HEK293 (cell line): ENCODE measurements at regions not wholly inside any gene's neighbourhood (a gene's known extent, or its start where the extent isn't known, plus 50 kb on each side); places are given as distances from the start of the nearest gene placed in this dataset.

Source experiments
- CTCF ChIA-PET: fragments of 350-600 bp; formaldehyde crosslinking; extraction: SDS; loops from one replicate; lab custom pipeline; 2021; ENCODE audit warnings: antibody characterized with exemption; lab: Yijun Ruan, JAX
- POLR2A ChIA-PET: fragments of 300-600 bp; formaldehyde crosslinking; extraction: SDS; loops from one replicate; lab custom pipeline; 2020; ENCODE audit warnings: antibody characterized with exemption, inconsistent platforms; lab: Yijun Ruan, JAX
- H3K27ac ChIP-seq: fragments of 200-500 bp; sonication (Bioruptor generic); 2 replicates; pipeline ENCODE4 v1.5.1; 2014; ENCODE audit warnings: low read depth, low read length, control low read depth, inconsistent platforms; ENCODE audit errors: extremely low read depth
- H3K36me3 ChIP-seq, 2 experiments: fragments of 200-500 bp in 1 of 2; sonication (Bioruptor generic) in 1 of 2; 1 replicate in 1 of 2; 2 replicates in 1 of 2; pipeline ENCODE4 v1.5.1; 2014 to 2017; ENCODE audit warnings: inconsistent platforms in 2 of 2, low read length in 2 of 2; ENCODE audit not compliant: control insufficient read depth in 2 of 2, insufficient read depth in 1 of 2
- H3K4me1 ChIP-seq: fragments of 200-500 bp; sonication (Bioruptor generic); 2 replicates; pipeline ENCODE4 v1.5.1; 2014; ENCODE audit warnings: mild to moderate bottlenecking, low read length, inconsistent platforms; ENCODE audit not compliant: control insufficient read depth, insufficient read depth
- H3K4me3 ChIP-seq: 2 replicates; pipeline ENCODE4 v1.5.1; 2011; ENCODE audit warnings: low read depth, mild to moderate bottlenecking, control low read depth, low read length, moderate library complexity
- H3K9me3 ChIP-seq: fragments of 200-500 bp; sonication (Bioruptor generic); 2 replicates; pipeline ENCODE4 v1.5.1; 2014; ENCODE audit warnings: low read depth, low read length, inconsistent platforms; ENCODE audit not compliant: control insufficient read depth, insufficient read depth
- GLIS1 ChIP-seq: fragments of 450-650 bp; formaldehyde crosslinking; IDR thresholded peaks from 2 replicates; pipeline ENCODE4 v1.5.1; 2016; ENCODE audit warnings: missing biosample characterization, missing genetic modification characterization
- INSM2 ChIP-seq: fragments of 450-650 bp; formaldehyde crosslinking; IDR thresholded peaks from 2 replicates; pipeline ENCODE4 v1.5.1; 2016; ENCODE audit warnings: missing biosample characterization, missing genetic modification characterization
- KLF16 ChIP-seq: fragments of 450-650 bp; formaldehyde crosslinking; IDR thresholded peaks from 2 replicates; pipeline ENCODE4 v1.5.1; 2017; ENCODE audit warnings: missing biosample characterization, missing genetic modification characterization
- KLF17 ChIP-seq: fragments of 450-650 bp; formaldehyde crosslinking; IDR thresholded peaks from 2 replicates; pipeline ENCODE4 v1.5.1; 2016; ENCODE audit warnings: missing biosample characterization, missing genetic modification characterization
- RBAK ChIP-seq: fragments of 450-650 bp; formaldehyde crosslinking; IDR thresholded peaks from 2 replicates; pipeline ENCODE4 v1.5.1; 2016; ENCODE audit warnings: missing biosample characterization, missing genetic modification characterization
- SCRT2 ChIP-seq: fragments of 450-650 bp; formaldehyde crosslinking; IDR thresholded peaks from 2 replicates; pipeline ENCODE4 v1.5.1; 2016; ENCODE audit warnings: missing biosample characterization, missing genetic modification characterization
- TCF7L2 ChIP-seq: IDR thresholded peaks from 2 replicates; pipeline ENCODE4 v1.6.1; 2011; ENCODE audit warnings: low read depth, mild to moderate bottlenecking, inconsistent platforms, low read length, moderate library complexity, borderline replicate concordance
- ZBTB17 ChIP-seq: fragments of 450-650 bp; formaldehyde crosslinking; IDR thresholded peaks from 2 replicates; pipeline ENCODE4 v1.5.1; 2016; ENCODE audit warnings: missing biosample characterization, missing genetic modification characterization
- ZNF112 ChIP-seq: fragments of 450-650 bp; formaldehyde crosslinking; IDR thresholded peaks from 2 replicates; pipeline ENCODE4 v1.5.0; 2017; ENCODE audit warnings: missing biosample characterization, missing genetic modification characterization
- ZNF341 ChIP-seq: fragments of 450-650 bp; formaldehyde crosslinking; IDR thresholded peaks from 2 replicates; pipeline ENCODE4; 2016; ENCODE audit warnings: low read depth, missing biosample characterization, missing genetic modification characterization
- ZNF621 ChIP-seq: fragments of 450-650 bp; formaldehyde crosslinking; IDR thresholded peaks from 2 replicates; pipeline ENCODE4 v1.5.1; 2017; ENCODE audit warnings: missing biosample characterization, missing genetic modification characterization
- ZNF623 ChIP-seq: fragments of 450-650 bp; formaldehyde crosslinking; IDR thresholded peaks from 2 replicates; pipeline ENCODE4 v1.5.1; 2016; ENCODE audit warnings: missing biosample characterization, missing genetic modification characterization
- ZNF76 ChIP-seq: fragments of 450-650 bp; formaldehyde crosslinking; IDR thresholded peaks from 2 replicates; pipeline ENCODE4; 2016; ENCODE audit warnings: low read depth, missing biosample characterization, missing genetic modification characterization, borderline replicate concordance
- ZNF791 ChIP-seq: fragments of 450-650 bp; formaldehyde crosslinking; IDR thresholded peaks from 2 replicates; pipeline ENCODE4 v1.5.1; 2016; ENCODE audit warnings: missing biosample characterization, missing genetic modification characterization
- ZNF843 ChIP-seq: fragments of 450-650 bp; formaldehyde crosslinking; IDR thresholded peaks from 2 replicates; pipeline ENCODE4 v1.5.1; 2016; ENCODE audit warnings: missing biosample characterization, missing genetic modification characterization
- TF ChIP-seq, protein P1 (sequence below): fragments of 450-650 bp; formaldehyde crosslinking; conservative IDR thresholded peaks from 2 replicates; pipeline ENCODE4 v1.5.1; 2016; ENCODE audit warnings: low read depth, missing biosample characterization, missing genetic modification characterization
- TF ChIP-seq, protein P2 (sequence below): fragments of 450-650 bp; formaldehyde crosslinking; IDR thresholded peaks from 2 replicates; pipeline ENCODE4 v1.5.1; 2016; ENCODE audit warnings: missing biosample characterization, missing genetic modification characterization

DNA sequence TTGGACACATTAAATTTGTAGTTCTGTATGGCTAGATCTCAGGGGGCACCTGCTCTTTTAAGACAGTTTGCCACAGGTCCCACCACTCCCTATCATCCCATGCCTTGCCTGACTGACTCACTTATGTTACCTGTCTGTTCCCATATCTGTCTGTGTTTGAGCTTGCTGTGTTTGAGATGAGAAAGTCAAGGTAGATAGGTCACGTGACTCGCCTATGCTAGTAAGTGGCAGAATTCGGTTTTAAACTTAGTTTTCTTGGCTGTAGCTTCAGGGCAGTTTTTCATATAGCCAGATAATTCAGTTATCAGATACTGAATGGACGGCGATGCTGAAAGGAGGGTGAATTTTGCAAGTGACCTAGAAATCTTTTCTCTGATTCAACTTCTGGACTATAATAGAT is 348.4 kb downstream of the RPS24 start:
- Histone ChIP-seq H3K4me1 (no peaks in the 10 kb centered on the region; the same call in 1 of the 2 replicates), H3K36me3 (no peaks in the 10 kb centered on the region), H3K4me3 (no peak overlapping the region), H3K9me3 (no peaks in the 10 kb centered on the region), H3K27ac (no peak overlapping the region)
- CTCF ChIA-PET = interaction anchor here (1.4 kb wide), 1 partner anchor 335 kb away, joined by 3 read pairs; no protein-coding TSS in a partner anchor
- POLR2A ChIA-PET = no interaction called here
- TF ChIP-seq, protein P1, sequence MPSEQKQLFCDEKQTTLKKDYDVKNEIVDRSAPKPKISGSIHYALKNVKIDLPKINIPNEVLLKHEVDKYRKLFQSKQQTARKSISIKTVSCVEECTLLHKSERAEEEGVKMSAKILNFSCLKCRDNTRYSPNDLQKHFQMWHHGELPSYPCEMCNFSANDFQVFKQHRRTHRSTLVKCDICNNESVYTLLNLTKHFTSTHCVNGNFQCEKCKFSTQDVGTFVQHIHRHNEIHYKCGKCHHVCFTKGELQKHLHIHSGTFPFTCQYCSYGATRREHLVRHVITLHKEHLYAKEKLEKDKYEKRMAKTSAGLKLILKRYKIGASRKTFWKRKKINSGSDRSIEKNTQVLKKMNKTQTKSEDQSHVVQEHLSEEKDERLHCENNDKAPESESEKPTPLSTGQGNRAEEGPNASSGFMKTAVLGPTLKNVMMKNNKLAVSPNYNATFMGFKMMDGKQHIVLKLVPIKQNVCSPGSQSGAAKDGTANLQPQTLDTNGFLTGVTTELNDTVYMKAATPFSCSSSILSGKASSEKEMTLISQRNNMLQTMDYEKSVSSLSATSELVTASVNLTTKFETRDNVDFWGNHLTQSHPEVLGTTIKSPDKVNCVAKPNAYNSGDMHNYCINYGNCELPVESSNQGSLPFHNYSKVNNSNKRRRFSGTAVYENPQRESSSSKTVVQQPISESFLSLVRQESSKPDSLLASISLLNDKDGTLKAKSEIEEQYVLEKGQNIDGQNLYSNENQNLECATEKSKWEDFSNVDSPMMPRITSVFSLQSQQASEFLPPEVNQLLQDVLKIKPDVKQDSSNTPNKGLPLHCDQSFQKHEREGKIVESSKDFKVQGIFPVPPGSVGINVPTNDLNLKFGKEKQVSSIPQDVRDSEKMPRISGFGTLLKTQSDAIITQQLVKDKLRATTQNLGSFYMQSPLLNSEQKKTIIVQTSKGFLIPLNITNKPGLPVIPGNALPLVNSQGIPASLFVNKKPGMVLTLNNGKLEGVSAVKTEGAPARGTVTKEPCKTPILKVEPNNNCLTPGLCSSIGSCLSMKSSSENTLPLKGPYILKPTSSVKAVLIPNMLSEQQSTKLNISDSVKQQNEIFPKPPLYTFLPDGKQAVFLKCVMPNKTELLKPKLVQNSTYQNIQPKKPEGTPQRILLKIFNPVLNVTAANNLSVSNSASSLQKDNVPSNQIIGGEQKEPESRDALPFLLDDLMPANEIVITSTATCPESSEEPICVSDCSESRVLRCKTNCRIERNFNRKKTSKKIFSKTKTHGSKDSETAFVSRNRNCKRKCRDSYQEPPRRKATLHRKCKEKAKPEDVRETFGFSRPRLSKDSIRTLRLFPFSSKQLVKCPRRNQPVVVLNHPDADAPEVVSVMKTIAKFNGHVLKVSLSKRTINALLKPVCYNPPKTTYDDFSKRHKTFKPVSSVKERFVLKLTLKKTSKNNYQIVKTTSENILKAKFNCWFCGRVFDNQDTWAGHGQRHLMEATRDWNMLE (tag by site-specific recombination) = no peak
- TF ChIP-seq, protein P2, sequence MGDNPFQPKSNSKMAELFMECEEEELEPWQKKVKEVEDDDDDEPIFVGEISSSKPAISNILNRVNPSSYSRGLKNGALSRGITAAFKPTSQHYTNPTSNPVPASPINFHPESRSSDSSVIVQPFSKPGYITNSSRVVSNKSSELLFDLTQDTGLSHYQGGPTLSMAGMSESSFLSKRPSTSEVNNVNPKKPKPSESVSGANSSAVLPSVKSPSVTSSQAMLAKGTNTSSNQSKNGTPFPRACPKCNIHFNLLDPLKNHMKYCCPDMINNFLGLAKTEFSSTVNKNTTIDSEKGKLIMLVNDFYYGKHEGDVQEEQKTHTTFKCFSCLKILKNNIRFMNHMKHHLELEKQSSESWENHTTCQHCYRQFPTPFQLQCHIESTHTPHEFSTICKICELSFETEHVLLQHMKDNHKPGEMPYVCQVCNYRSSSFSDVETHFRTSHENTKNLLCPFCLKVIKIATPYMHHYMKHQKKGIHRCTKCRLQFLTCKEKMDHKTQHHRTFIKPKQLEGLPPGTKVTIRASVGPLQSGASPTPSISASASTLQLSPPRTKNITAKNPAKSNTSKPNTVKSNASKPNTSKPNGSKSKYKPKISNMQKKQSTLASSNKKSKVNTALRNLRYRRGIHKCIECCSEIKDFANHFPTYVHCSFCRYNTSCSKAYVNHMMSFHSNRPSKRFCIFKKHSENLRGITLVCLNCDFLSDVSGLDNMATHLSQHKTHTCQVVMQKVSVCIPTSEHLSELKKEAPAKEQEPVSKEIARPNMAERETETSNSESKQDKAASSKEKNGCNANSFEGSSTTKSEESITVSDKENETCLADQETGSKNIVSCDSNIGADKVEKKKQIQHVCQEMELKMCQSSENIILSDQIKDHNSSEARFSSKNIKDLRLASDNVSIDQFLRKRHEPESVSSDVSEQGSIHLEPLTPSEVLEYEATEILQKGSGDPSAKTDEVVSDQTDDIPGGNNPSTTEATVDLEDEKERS (tag by site-specific recombination) = no peak
- TF ChIP-seq ZNF623 (tag by site-specific recombination) (no peak), ZNF341 (tag by site-specific recombination) (no peak)

GRCh38 chr10:78382772-78383171 is 349.1 kb downstream of the RPS24 start:
- Histone ChIP-seq H3K9me3 (no peaks in the 10 kb centered on the region), H3K36me3 (no peaks in the 10 kb centered on the region), H3K27ac (no peak overlapping the region), H3K4me1 (no peaks in the 10 kb centered on the region; the same call in 1 of the 2 replicates), H3K4me3 (no peak overlapping the region)
- ChIA-PET POLR2A (no interaction called here), CTCF (interaction anchor here (1.1 to 1.4 kb wide), 2 partner anchors 20 to 336 kb away, joined by 3 read pairs; no protein-coding TSS in a partner anchor)
- TF ChIP-seq ZNF76 (tag by site-specific recombination) (no peak), ZNF791 (tag by site-specific recombination) (no peak), GLIS1 (no peak), ZBTB17 (tag by site-specific recombination) (no peak), INSM2 (tag by site-specific recombination) (no peak), ZNF843 (tag by site-specific recombination) (no peak), KLF16 (tag by site-specific recombination) (no peak), ZNF112 (tag by site-specific recombination) (no peak), ZNF621 (tag by site-specific recombination) (no peak), RBAK (tag by site-specific recombination) (no peak), KLF17 (no peak), TCF7L2 (no peak), SCRT2 (tag by site-specific recombination) (no peak)
- TF ChIP-seq, all 188 proteins: peak for 0
